Omental fat pad (tissue), 3 donors: ENCODE measurements at regions not wholly inside any gene's neighbourhood (a gene's known extent, or its start where the extent isn't known, plus 50 kb on each side); places are given as distances from the start of the nearest gene placed in this dataset.

Experiments
- ATAC-seq: fragments of 150-250 bp; one replicate; pipeline ENCODE4 v1.9.1; 2016; ENCODE audit warnings: mild to moderate bottlenecking, moderate library complexity; ENCODE audit not compliant: low FRiP score
- DNase-seq: peaks from one replicate; pipeline ENCODE4 v3.0.0-alpha.2; 2019; ENCODE audit warnings: low spot score
- TF ChIP-seq, protein P1 (sequence below), 3 donors: fragments of 450-650 bp; IDR thresholded peaks; one replicate each; pipeline ENCODE4 v1.5.1; 2016 to 2017; ENCODE audit warnings: antibody characterized with exemption in 3 of 3, mild to moderate bottlenecking in 3 of 3, moderate library complexity in 2 of 3

DNA sequence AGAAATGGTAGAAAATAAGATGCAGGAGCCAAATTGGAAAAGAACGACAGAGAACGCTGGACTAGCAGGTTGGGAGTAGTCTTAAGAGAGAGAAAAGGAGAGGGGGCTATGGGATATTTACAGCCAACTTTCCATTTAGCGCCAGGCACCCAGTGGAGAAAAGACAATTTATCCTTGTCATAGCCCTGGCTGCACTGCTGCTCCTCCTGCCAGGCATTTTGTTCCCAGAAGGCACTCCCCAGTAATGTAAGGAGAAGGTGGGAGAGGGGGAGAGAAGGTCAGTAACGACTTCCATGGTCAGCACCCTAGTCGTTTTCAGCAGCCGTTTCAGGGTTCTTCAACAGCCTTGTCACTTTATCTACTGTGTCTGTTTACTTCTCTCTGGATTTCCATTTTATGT lies 159.0 kb downstream of the TRMT11 start:
- DNase-seq (no peak), ATAC-seq (no peak)
- TF ChIP-seq, protein P1, sequence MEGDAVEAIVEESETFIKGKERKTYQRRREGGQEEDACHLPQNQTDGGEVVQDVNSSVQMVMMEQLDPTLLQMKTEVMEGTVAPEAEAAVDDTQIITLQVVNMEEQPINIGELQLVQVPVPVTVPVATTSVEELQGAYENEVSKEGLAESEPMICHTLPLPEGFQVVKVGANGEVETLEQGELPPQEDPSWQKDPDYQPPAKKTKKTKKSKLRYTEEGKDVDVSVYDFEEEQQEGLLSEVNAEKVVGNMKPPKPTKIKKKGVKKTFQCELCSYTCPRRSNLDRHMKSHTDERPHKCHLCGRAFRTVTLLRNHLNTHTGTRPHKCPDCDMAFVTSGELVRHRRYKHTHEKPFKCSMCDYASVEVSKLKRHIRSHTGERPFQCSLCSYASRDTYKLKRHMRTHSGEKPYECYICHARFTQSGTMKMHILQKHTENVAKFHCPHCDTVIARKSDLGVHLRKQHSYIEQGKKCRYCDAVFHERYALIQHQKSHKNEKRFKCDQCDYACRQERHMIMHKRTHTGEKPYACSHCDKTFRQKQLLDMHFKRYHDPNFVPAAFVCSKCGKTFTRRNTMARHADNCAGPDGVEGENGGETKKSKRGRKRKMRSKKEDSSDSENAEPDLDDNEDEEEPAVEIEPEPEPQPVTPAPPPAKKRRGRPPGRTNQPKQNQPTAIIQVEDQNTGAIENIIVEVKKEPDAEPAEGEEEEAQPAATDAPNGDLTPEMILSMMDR (IDR thresholded peaks at IDR 0.05) = no peak

DNA sequence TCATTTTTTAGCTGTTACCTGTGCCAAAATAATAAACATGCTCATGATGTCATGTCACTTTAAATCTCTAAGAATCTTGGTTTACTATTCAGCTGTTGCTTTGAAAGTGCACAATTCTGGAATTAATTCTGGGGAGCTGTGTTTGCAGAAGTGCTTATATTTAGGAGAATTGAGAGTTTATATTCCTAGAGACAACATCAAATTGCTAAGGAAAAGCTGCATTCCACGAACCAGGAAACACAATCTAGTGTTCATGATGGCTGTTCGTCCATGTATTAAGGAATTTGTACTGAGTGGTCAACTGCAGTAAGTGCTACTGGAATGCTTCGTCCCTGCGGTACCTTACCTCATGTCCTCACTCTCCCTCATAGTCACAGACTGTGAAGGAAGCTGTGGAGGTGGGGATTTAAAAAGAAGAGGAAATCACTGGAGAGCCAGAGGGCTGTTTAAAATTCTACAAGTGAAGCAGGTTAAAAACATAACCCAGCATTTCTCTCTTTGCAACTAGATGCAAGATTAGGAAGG lies 161.0 kb downstream of the TRMT11 start:
- DNase-seq = no peak
- ATAC-seq = no peak
- TF ChIP-seq, protein P1 (IDR thresholded peaks at IDR 0.05) = no peak

DNA sequence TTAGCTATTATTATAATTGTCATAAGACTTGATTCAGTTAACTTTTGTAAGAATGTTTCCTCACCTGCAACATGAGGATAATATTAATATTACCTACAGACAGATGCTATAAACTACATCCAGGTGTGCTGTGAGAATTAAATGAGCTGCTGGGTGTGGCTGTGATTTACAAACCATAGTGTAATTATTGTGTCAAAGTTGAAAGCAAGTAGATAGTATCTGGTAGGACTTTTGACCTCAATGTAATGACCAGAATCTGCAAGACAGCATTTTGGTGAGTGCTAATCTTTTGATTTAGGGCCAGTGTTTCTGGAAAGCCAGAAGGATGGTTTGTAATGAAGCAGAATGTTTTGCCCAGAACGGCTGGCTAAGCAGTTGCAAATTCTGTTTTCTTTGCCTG lies 162.5 kb downstream of the TRMT11 start:
- DNase-seq = no peak
- TF ChIP-seq, protein P1 (IDR thresholded peaks at IDR 0.05) = no peak

DNA sequence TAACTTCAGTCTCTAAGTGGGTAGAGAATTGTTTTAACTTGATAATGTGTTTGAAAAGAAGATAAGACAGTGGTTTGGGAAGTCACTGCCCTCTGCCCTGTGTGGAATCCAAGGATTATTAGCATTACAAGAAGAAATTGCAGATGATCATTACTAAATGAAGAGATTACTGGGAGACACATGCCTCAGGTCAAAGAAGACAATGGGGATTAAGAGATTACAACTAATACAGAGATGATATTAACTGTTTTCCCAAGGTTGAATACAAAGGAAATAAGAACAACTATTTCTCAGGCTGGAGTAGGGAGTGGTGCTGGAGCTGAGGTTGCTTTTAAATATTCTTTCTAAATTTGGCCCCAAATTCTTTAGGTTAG lies 166.0 kb downstream of the TRMT11 start:
- ATAC-seq (no peak), DNase-seq (no peak)
- TF ChIP-seq, protein P1 (IDR thresholded peaks at IDR 0.05) = no peak

More for the DNA sequence above, 162.5 kb downstream of the TRMT11 start:
- ATAC-seq = no peak

DNA sequence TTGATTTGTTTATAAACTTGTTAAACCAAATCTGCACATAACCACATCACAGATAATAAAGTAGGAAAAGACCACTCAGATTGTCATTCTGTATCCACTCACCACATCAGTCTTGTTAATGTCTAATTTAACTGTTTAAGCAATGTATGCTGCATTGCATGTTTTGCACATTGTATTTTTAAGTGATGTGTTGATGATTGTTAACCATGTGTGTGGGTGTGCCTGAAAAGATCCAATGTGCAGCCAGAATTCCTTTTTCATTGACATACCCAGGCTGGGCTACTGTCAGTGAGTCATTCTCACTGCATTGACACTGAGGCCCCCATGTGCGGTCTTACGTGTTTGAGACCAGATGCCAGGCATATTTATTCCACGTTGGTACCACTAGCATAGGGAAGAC lies 167.3 kb downstream of the TRMT11 start:
- ATAC-seq (no peak), DNase-seq (no peak)
- TF ChIP-seq, protein P1 (IDR thresholded peaks at IDR 0.05) = no peak

DNA sequence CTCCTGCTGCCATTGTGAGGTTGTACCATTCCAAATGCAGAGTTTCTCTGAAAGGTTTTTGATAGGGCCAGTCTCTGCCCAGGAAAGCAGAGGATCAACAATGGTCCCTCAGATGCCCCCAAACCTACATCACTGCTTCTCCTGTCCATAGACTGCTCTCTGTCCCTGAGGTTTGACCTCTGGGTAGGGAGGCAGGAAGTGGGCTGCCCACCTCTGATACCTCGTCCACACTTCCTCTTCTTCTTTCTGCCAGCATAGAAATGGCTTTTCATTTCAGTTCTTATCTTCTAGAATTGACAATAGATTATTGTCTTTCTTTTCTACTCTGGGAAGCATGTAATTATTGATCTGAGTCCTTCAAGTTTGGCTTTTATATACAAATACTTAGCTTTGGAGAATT lies 170.6 kb downstream of the TRMT11 start:
- TF ChIP-seq, protein P1 (IDR thresholded peaks at IDR 0.05) = no peak
- ATAC-seq (no peak), DNase-seq (no peak)

DNA sequence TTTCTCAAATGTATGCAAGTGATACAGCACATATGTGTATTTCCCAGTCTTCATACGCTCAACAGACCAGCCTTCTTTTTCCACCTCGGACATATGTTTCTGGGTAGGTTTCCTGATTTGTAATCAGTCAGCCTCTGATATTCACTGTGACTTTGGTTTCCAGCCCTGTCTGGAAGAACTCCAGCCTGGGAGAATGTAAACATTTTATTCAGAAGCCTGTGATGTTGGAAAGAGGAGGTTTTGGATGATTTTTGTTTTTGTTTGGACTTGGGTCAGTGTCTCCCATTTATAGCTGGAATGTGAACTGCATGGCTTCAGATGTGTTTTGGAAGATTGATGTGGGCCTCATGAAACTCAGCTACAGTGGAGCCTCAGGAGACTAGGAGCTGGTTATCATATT lies 172.2 kb upstream of the CENPW start:
- TF ChIP-seq, protein P1 (IDR thresholded peaks at IDR 0.05) = no peak
- ATAC-seq (no peak), DNase-seq (no peak)
